22Rv1 (cell line): ENCODE measurements at regions not wholly inside any gene's neighbourhood (a gene's known extent, or its start where the extent isn't known, plus 50 kb on each side); places are given as distances from the start of the nearest gene placed in this dataset.

Experiments
- CTCF ChIP-seq: fragments of 450-650 bp; IDR thresholded peaks from 2 replicates; pipeline ENCODE4 v1.5.1; 2017; ENCODE audit warnings: mild to moderate bottlenecking
- ZFX ChIP-seq: fragments of 450-650 bp; IDR thresholded peaks from 2 replicates; pipeline ENCODE4 v1.6.1; 2017; ENCODE audit warnings: antibody characterized with exemption, borderline replicate concordance

- TF ChIP-seq CTCF (no peak), ZFX (no peak)
Measured at GRCh38 chr2:117299451-117299850, 515.0 kb upstream of the DDX18 start.
